ENCODE measurements at regions not wholly inside any gene's neighbourhood (a gene's known extent, or its start where the extent isn't known, plus 50 kb on each side); places are given as distances from the start of the nearest gene placed in this dataset.

DNA sequence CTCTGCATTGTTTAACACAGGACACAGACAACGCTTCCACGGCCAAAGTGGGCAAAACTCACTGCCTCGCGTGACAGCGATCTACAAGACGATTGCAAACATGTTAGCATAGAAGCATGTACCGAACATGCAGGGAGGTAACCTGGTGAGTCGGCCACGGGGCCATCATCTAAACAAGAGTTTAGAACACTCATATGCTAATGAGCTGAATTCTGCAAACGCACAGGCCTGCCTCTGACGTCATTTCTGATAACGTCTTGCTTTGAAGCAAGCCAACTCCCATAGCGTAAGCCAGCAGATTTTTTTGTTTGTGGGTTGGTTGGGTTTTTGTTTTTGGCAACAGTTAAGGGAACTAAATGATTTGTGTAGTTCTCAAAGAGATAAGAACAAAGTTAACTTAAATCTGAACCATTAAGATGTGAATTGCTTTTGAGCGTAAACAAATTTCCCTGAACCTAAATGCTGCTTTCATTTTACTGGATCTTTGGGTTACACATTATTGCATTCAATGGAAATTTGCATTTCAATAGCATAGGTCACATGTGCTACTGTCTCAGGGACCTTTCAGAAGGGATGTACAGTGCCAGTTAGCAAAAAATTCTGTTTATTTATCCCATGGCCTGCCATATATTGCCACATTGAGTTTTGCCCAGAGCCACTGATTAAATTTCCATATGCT is 184.5 kb upstream of the PDE10A start:
- Histone ChIP-seq H3K27me3 (ENCODE audit: control insufficient read depth in 2 of 2, insufficient read depth in 2 of 2, low read length in 2 of 2) (peaks cover 0 to 3% of the 10 kb centered on the region in 2 donors), H3K4me3 (ENCODE audit: low read length) (no peak overlapping the region), H3K27ac (ENCODE audit: low read depth, low read length) (no peak overlapping the region), H3K9me3 (ENCODE audit: control insufficient read depth in 2 of 3, low read length in 3 of 3) (no peaks in the 10 kb centered on the region), H3K4me1 (ENCODE audit: control insufficient read depth in 2 of 2, insufficient read depth in 2 of 2, low read length in 2 of 2) (no peaks in the 10 kb centered on the region), H3K36me3 (ENCODE audit: control insufficient read depth in 2 of 3, insufficient read depth in 3 of 3, low read length in 3 of 3) (no peaks in the 10 kb centered on the region)
- no peak overlapping the region for H3K27ac Mint-ChIP-seq
- DNase-seq = peak in 2 of 9 donors; percentile 36 to 39
- ChIA-PET CTCF (no interaction called here), POLR2A (no interaction called here)
- H3K27me3 Mint-ChIP-seq = peaks cover 58 to 73% (median 67%) of the 10 kb centered on the region in 5 donors
- no peak overlapping the region for H3K4me3 Mint-ChIP-seq
- intact Hi-C loops (cut with micrococcal nuclease) = no loop called here
- ATAC-seq = peak; percentile 23
- H3K4me1 Mint-ChIP-seq = peaks cover 3 to 13% (median 7%) of the 10 kb centered on the region in 7 donors
- no peaks in the 10 kb centered on the region for H3K36me3 Mint-ChIP-seq
- peaks cover 0 to 2% (median 0%) of the 10 kb centered on the region in 11 donors for H3K9me3 Mint-ChIP-seq

DNA sequence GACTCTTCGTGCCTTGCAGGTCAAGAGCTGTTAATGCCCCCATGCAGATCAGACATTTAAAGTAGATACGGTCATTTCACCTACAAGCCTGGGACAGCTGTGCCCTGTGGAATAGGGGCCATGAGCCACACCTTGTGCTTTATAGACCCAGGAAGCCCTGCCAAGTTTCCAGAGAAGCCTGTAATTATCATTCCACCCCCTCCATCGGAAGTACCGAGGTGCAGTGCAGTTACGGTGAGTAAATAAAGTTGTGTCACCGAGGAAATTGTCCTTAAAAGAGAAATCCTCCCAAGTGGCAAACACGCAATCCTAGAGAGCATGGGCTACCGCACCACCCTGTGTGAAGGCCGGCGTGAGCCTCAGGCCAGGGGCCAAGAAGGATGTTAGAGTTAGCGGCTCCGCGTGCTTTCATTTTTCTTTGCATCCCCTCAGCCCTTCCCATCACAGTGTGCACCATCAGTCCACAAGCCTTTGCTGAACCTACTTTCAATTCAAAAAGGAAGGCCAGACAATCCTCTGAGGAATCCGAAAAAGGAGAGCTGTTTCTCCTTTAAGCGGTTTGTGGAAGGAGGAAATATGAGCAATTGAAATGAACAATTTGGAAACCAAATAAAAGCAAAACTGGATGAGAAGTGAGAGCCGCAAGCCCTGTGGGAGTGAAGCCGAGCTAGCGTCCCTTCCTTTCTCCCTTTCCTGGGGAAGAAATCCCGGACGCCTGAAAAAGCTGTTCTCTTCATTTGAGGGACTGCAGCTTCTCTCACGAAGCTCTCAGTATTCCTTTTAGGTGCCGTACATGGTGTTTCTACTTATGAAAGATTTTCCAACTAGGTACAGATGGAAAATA is 183.3 kb upstream of the PDE10A start:
- Mint-ChIP-seq H3K4me1 (peaks cover 3 to 13% (median 7%) of the 10 kb centered on the region in 7 donors), H3K4me3 (no peak overlapping the region), H3K27me3 (peaks cover 51 to 72% (median 60%) of the 10 kb centered on the region in 5 donors), H3K36me3 (no peaks in the 10 kb centered on the region), H3K9me3 (peaks cover 0 to 2% (median 0%) of the 10 kb centered on the region in 11 donors), H3K27ac (no peak overlapping the region)
- no peaks in the 10 kb centered on the region for H3K9me3 ChIP-seq (ENCODE audit: control insufficient read depth in 2 of 3, low read length in 3 of 3)
- no peaks in the 10 kb centered on the region for H3K4me1 ChIP-seq (ENCODE audit: control insufficient read depth in 2 of 2, insufficient read depth in 2 of 2, low read length in 2 of 2)
- no peak overlapping the region for H3K4me3 ChIP-seq (ENCODE audit: low read length)
- no peak for DNase-seq
- ChIA-PET CTCF (no interaction called here), POLR2A (no interaction called here)
- no peak for ATAC-seq
- no peaks in the 10 kb centered on the region for H3K36me3 ChIP-seq (ENCODE audit: control insufficient read depth in 2 of 3, insufficient read depth in 3 of 3, low read length in 3 of 3)
- H3K27ac ChIP-seq (ENCODE audit: low read depth, low read length) = no peak overlapping the region
- peaks cover 0 to 3% of the 10 kb centered on the region in 2 donors for H3K27me3 ChIP-seq (ENCODE audit: control insufficient read depth in 2 of 2, insufficient read depth in 2 of 2, low read length in 2 of 2)
- intact Hi-C loops (cut with micrococcal nuclease) = no loop called here

- Histone ChIP-seq H3K27ac (ENCODE audit: low read depth, low read length) (no peak overlapping the region), H3K27me3 (ENCODE audit: control insufficient read depth in 2 of 2, insufficient read depth in 2 of 2, low read length in 2 of 2) (peaks cover 0 to 3% of the 10 kb centered on the region in 2 donors), H3K36me3 (ENCODE audit: control insufficient read depth in 2 of 3, insufficient read depth in 3 of 3, low read length in 3 of 3) (no peaks in the 10 kb centered on the region), H3K9me3 (ENCODE audit: control insufficient read depth in 2 of 3, low read length in 3 of 3) (no peaks in the 10 kb centered on the region), H3K4me3 (ENCODE audit: low read length) (no peak overlapping the region), H3K4me1 (ENCODE audit: control insufficient read depth in 2 of 2, insufficient read depth in 2 of 2, low read length in 2 of 2) (no peaks in the 10 kb centered on the region)
- DNase-seq = no peak
- peaks cover 3 to 13% (median 7%) of the 10 kb centered on the region in 7 donors for H3K4me1 Mint-ChIP-seq
- no peak for ATAC-seq
- intact Hi-C loops (cut with micrococcal nuclease) = no loop called here
- no peaks in the 10 kb centered on the region for H3K36me3 Mint-ChIP-seq
- peaks cover 48 to 74% (median 53%) of the 10 kb centered on the region in 5 donors for H3K27me3 Mint-ChIP-seq
- no peak overlapping the region for H3K4me3 Mint-ChIP-seq
- no peak overlapping the region for H3K27ac Mint-ChIP-seq
- POLR2A ChIA-PET = no interaction called here
- peaks cover 0 to 2% (median 0%) of the 10 kb centered on the region in 11 donors for H3K9me3 Mint-ChIP-seq
- CTCF ChIA-PET = no interaction called here
Measured at GRCh38 chr6:165845493-165845892, 182.5 kb upstream of the PDE10A start.

DNA sequence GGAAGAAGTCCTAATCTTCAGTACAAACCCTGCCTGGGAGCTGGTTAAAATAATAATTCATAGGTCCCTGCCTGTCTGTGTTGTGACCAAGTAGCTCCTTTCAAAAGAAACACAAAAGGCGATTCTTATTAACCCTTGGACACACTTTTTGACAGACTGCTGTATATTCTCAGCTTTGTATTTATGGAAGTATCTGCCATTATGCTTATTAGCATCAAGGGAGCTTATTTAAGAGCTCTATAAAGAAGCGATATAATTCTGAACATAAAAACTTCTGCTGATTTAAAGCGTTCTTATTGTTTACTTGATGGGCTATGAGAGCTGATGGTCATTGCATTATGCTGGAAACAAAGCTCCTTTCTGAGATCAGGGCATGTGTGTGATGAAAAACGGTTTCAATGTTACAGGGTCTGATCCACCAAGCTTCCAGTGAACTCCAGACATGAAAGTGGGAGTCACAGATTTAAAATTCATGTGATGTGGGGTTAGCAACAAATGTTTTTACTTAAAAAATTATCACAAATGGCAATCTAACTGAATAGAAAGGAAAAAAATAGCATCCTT is 181.8 kb upstream of the PDE10A start:
- no peaks in the 10 kb centered on the region for H3K36me3 Mint-ChIP-seq
- POLR2A ChIA-PET = no interaction called here
- no peak overlapping the region for H3K4me3 ChIP-seq (ENCODE audit: low read length)
- H3K27ac ChIP-seq (ENCODE audit: low read depth, low read length) = no peak overlapping the region
- peaks cover 45 to 73% (median 51%) of the 10 kb centered on the region in 5 donors for H3K27me3 Mint-ChIP-seq
- peaks cover 0 to 8% (median 7%) of the 10 kb centered on the region in 7 donors for H3K4me1 Mint-ChIP-seq
- intact Hi-C loops (cut with micrococcal nuclease) = no loop called here
- DNase-seq (no peak), ATAC-seq (no peak)
- peaks cover 0 to 3% of the 10 kb centered on the region in 2 donors for H3K27me3 ChIP-seq (ENCODE audit: control insufficient read depth in 2 of 2, insufficient read depth in 2 of 2, low read length in 2 of 2)
- no peaks in the 10 kb centered on the region for H3K36me3 ChIP-seq (ENCODE audit: control insufficient read depth in 2 of 3, insufficient read depth in 3 of 3, low read length in 3 of 3)
- no peak overlapping the region for H3K27ac Mint-ChIP-seq
- CTCF ChIA-PET = no interaction called here
- H3K9me3 ChIP-seq (ENCODE audit: control insufficient read depth in 2 of 3, low read length in 3 of 3) = no peaks in the 10 kb centered on the region
- H3K9me3 Mint-ChIP-seq = peaks cover 0 to 2% (median 0%) of the 10 kb centered on the region in 11 donors
- H3K4me1 ChIP-seq (ENCODE audit: control insufficient read depth in 2 of 2, insufficient read depth in 2 of 2, low read length in 2 of 2) = no peaks in the 10 kb centered on the region
- no peak overlapping the region for H3K4me3 Mint-ChIP-seq

- intact Hi-C loops (cut with micrococcal nuclease) = no loop called here
- peaks cover 41 to 73% (median 51%) of the 10 kb centered on the region in 5 donors for H3K27me3 Mint-ChIP-seq
- POLR2A ChIA-PET = no interaction called here
- H3K36me3 Mint-ChIP-seq = no peaks in the 10 kb centered on the region
- Histone ChIP-seq H3K9me3 (ENCODE audit: control insufficient read depth in 2 of 3, low read length in 3 of 3) (no peaks in the 10 kb centered on the region), H3K27ac (ENCODE audit: low read depth, low read length) (no peak overlapping the region), H3K27me3 (ENCODE audit: control insufficient read depth in 2 of 2, insufficient read depth in 2 of 2, low read length in 2 of 2) (peaks cover 0 to 3% of the 10 kb centered on the region in 2 donors), H3K4me1 (ENCODE audit: control insufficient read depth in 2 of 2, insufficient read depth in 2 of 2, low read length in 2 of 2) (no peaks in the 10 kb centered on the region), H3K36me3 (ENCODE audit: control insufficient read depth in 2 of 3, insufficient read depth in 3 of 3, low read length in 3 of 3) (no peaks in the 10 kb centered on the region), H3K4me3 (ENCODE audit: low read length) (no peak overlapping the region)
- H3K4me1 Mint-ChIP-seq = peaks cover 0 to 2% (median under 1%) of the 10 kb centered on the region in 7 donors
- no peak overlapping the region for H3K4me3 Mint-ChIP-seq
- H3K27ac Mint-ChIP-seq = no peak overlapping the region
- ATAC-seq (no peak), DNase-seq (no peak)
- H3K9me3 Mint-ChIP-seq = peaks cover 0 to 6% (median 0%) of the 10 kb centered on the region in 11 donors
- CTCF ChIA-PET = no interaction called here
Measured at GRCh38 chr6:165844232-165844631, 181.2 kb upstream of the PDE10A start.

- DNase-seq (no peak), ATAC-seq (no peak)
- CTCF ChIA-PET = no interaction called here
- Mint-ChIP-seq H3K27me3 (peaks cover 40 to 72% (median 48%) of the 10 kb centered on the region in 5 donors), H3K4me1 (peaks cover 0 to 2% (median 0%) of the 10 kb centered on the region in 7 donors), H3K9me3 (peaks cover 0 to 6% (median 0%) of the 10 kb centered on the region in 11 donors), H3K4me3 (no peak overlapping the region), H3K27ac (no peak overlapping the region), H3K36me3 (no peaks in the 10 kb centered on the region)
- H3K4me1 ChIP-seq (ENCODE audit: control insufficient read depth in 2 of 2, insufficient read depth in 2 of 2, low read length in 2 of 2) = no peaks in the 10 kb centered on the region
- intact Hi-C loops (cut with micrococcal nuclease) = no loop called here
- peaks cover 0 to 3% of the 10 kb centered on the region in 2 donors for H3K27me3 ChIP-seq (ENCODE audit: control insufficient read depth in 2 of 2, insufficient read depth in 2 of 2, low read length in 2 of 2)
- H3K9me3 ChIP-seq (ENCODE audit: control insufficient read depth in 2 of 3, low read length in 3 of 3) = no peaks in the 10 kb centered on the region
- H3K36me3 ChIP-seq (ENCODE audit: control insufficient read depth in 2 of 3, insufficient read depth in 3 of 3, low read length in 3 of 3) = no peaks in the 10 kb centered on the region
- POLR2A ChIA-PET = no interaction called here
- H3K27ac ChIP-seq (ENCODE audit: low read depth, low read length) = no peak overlapping the region
- H3K4me3 ChIP-seq (ENCODE audit: low read length) = no peak overlapping the region
Measured at GRCh38 chr6:165843568-165844113, 180.6 kb upstream of the PDE10A start.

All from naive thymus-derived CD4-positive, alpha-beta T cell (primary cell).